Thyroid gland (tissue), 4 donors: ENCODE measurements at regions not wholly inside any gene's neighbourhood (a gene's known extent, or its start where the extent isn't known, plus 50 kb on each side); places are given as distances from the start of the nearest gene placed in this dataset.

Experiments used
- DNase-seq, 2 donors: peaks; one replicate each; pipeline ENCODE4 v3.0.0-alpha.2; 2019
- H3K27ac ChIP-seq, 3 donors: fragments of 200-600 bp; sonication (generic); 1 replicate in 2 of 3; 2 replicates in 1 of 3; pipeline ENCODE4 v1.5.1; 2016 to 2019; ENCODE audit warnings: mild to moderate bottlenecking in 1 of 3, moderate library complexity in 1 of 3
- H3K27me3 ChIP-seq: fragments of 200-600 bp; sonication (generic); one replicate; pipeline ENCODE4 v1.5.1; 2019
- H3K36me3 ChIP-seq, 2 donors: fragments of 200-600 bp; sonication (generic); one replicate each; pipeline ENCODE4 v1.5.1; 2016 to 2019
- H3K4me1 ChIP-seq, 2 donors: fragments of 200-600 bp; sonication (generic); one replicate each; pipeline ENCODE4 v1.5.1; 2017 to 2019
- H3K4me3 ChIP-seq, 3 donors: fragments of 200-600 bp; sonication (generic); replicated peaks in 1 of 3; 1 replicate in 2 of 3; 2 replicates in 1 of 3; pipeline ENCODE4 v1.5.1; 2016; ENCODE audit warnings: mild to moderate bottlenecking in 1 of 3
- H3K9me3 ChIP-seq: fragments of 200-600 bp; sonication (generic); one replicate; pipeline ENCODE4 v1.5.1; 2017
- POLR2A ChIP-seq, 2 donors: fragments of 450-650 bp; IDR thresholded peaks; one replicate each; pipeline ENCODE4 v1.6.1; 2017; ENCODE audit warnings: antibody characterized with exemption in 2 of 2, mild to moderate bottlenecking in 2 of 2, moderate library complexity in 1 of 2
- WGBS, 2 donors: methylation state at CpG; one replicate each; pipeline ENCODE4 v1.1.5; 2017; 5-methylcytosine and 5-hydroxymethylcytosine counted together
- intact Hi-C: fragments of 100-400 bp; cut with DNase I; formaldehyde crosslinking; loops from one replicate; pipeline ENCODE4 v1.15.1; 2023
- TF ChIP-seq, protein P1 (sequence below), 6 experiments: fragments of 200-600 bp in 3 of 6; fragments of 450-650 bp in 3 of 6; sonication (generic) in 3 of 6; IDR thresholded peaks; one replicate each; pipeline ENCODE4 v1.5.1; 2016 to 2019; ENCODE audit warnings: antibody characterized with exemption in 6 of 6, mild to moderate bottlenecking in 2 of 6, inconsistent platforms in 1 of 6, moderate library complexity in 1 of 6

DNA sequence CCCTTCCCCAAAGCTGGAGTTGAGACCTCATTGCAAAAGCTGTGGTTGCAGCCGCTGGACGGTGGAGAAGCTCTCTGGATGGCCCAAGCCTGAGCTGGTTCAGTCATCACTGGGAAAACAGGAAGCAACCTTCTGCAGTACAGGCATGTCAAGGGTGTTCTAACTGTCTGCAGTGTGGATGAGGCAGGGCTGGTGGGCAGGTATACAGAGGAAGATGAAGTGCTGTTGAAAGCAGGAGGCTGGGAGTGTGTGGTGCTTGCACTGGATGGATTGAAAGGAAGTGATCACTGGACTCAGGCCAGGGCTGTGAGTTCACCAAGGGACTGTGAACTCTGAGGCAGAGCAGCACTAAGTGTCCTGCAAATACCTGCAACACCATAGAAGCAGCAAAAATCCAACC, 89.0 kb upstream of the NOX3 start:
- Histone ChIP-seq H3K4me1 (no peaks in the 10 kb centered on the region), H3K4me3 (no peak overlapping the region), H3K27ac (no peak overlapping the region), H3K27me3 (no peaks in the 10 kb centered on the region), H3K36me3 (no peaks in the 10 kb centered on the region), H3K9me3 (no peaks in the 10 kb centered on the region)
- TF ChIP-seq, protein P1, sequence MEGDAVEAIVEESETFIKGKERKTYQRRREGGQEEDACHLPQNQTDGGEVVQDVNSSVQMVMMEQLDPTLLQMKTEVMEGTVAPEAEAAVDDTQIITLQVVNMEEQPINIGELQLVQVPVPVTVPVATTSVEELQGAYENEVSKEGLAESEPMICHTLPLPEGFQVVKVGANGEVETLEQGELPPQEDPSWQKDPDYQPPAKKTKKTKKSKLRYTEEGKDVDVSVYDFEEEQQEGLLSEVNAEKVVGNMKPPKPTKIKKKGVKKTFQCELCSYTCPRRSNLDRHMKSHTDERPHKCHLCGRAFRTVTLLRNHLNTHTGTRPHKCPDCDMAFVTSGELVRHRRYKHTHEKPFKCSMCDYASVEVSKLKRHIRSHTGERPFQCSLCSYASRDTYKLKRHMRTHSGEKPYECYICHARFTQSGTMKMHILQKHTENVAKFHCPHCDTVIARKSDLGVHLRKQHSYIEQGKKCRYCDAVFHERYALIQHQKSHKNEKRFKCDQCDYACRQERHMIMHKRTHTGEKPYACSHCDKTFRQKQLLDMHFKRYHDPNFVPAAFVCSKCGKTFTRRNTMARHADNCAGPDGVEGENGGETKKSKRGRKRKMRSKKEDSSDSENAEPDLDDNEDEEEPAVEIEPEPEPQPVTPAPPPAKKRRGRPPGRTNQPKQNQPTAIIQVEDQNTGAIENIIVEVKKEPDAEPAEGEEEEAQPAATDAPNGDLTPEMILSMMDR (IDR thresholded peaks at IDR 0.05): no peak
- TF ChIP-seq POLR2A (IDR thresholded peaks at IDR 0.05): no peak
- DNase-seq: peak; percentile 30 to 32
- 70 to 71% methylated on average over 2 of the region's 2 CpGs for WGBS, 2 donors
- intact Hi-C loops: no loop called here

DNA sequence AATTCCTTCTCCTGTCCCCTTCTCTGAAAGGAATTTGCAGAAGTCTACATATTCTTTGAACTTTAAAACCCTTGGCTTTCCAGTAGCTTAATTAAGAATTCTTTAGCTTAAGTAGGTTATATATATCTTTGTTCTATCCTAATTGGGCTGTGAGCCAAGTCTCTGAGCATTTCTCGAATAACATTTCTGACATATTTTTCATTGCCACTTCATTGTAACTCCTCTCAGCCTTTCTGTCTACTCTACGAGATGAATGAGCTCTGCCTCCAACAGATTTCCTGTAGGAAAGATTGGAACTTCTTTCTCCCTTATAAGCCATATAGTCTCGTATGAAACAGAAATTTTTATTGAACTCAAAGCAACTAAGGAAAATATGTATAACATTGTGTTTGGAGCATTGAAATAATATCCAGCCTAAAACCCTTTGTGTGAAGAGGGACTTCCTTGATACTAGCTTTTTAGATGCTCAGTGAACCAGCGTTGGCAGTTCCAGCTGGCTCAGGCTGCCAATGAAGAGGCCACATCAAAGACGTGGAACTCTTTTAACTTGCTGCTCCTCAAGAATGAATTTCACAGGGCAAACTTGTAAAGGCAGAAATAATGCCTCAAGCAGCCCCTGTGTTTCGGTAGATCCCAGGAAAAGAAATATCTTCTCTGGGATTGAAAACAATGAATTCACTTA, 87.7 kb upstream of the NOX3 start:
- peak; percentile 29 to 38 for DNase-seq
- TF ChIP-seq POLR2A (IDR thresholded peaks at IDR 0.05): no peak
- TF ChIP-seq, protein P1 (IDR thresholded peaks at IDR 0.05): no peak
- Histone ChIP-seq H3K9me3 (no peaks in the 10 kb centered on the region), H3K4me3 (no peak overlapping the region), H3K27ac (no peak overlapping the region), H3K27me3 (no peaks in the 10 kb centered on the region), H3K36me3 (no peaks in the 10 kb centered on the region), H3K4me1 (no peaks in the 10 kb centered on the region)
- intact Hi-C loops: no loop called here
- 38 to 42% methylated on average over 6 of the region's 6 CpGs for WGBS, 2 donors

DNA sequence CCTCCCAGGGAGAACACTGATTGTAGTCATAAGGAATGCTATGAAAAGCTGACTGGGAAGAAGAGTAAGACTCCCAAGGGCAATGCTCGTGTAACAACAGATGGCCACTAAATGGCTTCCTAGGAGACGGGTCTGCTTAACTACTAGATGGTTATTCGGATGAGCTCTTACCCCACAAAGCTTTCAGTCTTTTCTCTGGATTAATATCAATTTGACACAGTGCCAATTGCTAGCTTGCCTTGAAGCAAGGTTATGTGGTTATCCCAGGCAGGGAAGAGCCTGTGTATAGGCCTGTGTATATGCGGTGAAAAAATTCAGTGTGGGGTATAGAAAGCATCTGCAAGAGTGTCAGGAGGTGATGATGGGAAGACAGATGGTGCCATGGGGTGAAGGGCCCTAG, 86.4 kb upstream of the NOX3 start:
- TF ChIP-seq, protein P1 (IDR thresholded peaks at IDR 0.05): no peak
- no peak for TF ChIP-seq POLR2A (IDR thresholded peaks at IDR 0.05)
- Histone ChIP-seq H3K9me3 (no peaks in the 10 kb centered on the region), H3K4me3 (no peak overlapping the region), H3K27ac (no peak overlapping the region), H3K27me3 (no peaks in the 10 kb centered on the region), H3K36me3 (no peaks in the 10 kb centered on the region), H3K4me1 (no peaks in the 10 kb centered on the region)
- intact Hi-C loops: no loop called here
- WGBS, 2 donors: 90 to 93% methylated on average over 4 of the region's 4 CpGs
- DNase-seq: no peak

DNA sequence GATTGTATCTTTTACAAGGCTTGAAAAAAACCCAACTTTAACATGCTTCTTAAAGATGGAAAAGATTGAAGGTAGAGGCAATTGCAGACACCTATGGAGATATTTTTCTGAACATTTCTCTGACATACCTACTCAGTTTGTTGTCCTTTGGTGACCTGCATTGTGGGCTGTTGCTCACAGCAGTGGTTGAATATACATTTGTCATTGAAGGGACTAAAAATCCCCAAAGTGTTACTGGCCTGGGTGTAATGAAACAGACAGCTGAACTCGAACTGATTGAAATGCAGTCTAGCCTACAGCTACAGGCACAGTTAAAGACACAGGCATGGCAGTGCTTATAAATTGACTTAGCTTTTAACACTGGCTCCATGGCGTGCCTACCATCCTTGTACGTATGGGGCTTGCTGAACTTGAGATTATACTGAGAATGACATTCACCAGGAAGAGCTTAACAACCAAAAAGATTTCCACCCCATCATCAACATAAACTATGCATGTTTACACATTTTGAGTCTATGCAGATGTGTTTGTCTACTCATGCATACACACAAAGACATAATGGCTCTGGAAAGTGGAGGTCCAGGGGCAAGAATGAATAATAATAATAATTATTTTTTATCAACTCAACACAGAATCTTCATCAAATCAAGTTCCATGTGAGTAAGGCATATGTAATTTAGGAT, 83.2 kb upstream of the NOX3 start:
- intact Hi-C loops: no loop called here
- H3K27me3 ChIP-seq: no peaks in the 10 kb centered on the region
- H3K4me3 ChIP-seq: no peak overlapping the region
- no peaks in the 10 kb centered on the region for H3K9me3 ChIP-seq
- H3K4me1 ChIP-seq: no peaks in the 10 kb centered on the region
- 84 to 88% methylated on average over 3 of the region's 3 CpGs for WGBS, 2 donors
- TF ChIP-seq POLR2A (IDR thresholded peaks at IDR 0.05): no peak
- TF ChIP-seq, protein P1 (IDR thresholded peaks at IDR 0.05): no peak
- no peak for DNase-seq
- H3K36me3 ChIP-seq: no peaks in the 10 kb centered on the region
- no peak overlapping the region for H3K27ac ChIP-seq

DNA sequence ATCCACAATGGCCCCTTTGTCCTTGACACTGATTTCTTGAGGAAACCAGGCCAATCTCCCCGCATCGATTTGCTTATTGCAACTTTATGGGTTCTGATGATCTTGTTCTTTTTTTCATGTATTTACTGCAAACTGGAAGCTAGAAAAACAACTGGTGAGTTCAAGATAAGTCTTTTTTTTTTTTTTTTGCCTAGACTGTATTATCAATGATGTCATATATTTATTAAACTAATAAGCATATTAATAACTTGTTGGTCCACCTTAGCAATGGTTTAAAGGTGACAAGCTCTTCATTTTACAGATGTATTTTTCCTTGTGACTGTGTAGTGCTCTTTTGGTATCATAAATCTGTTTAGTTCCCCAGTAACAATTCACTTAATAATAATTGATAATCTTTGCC, 79.0 kb upstream of the NOX3 start:
- TF ChIP-seq, protein P1 (IDR thresholded peaks at IDR 0.05): no peak
- TF ChIP-seq POLR2A (IDR thresholded peaks at IDR 0.05): no peak
- intact Hi-C loops: no loop called here

More for the DNA sequence above, 79.0 kb upstream of the NOX3 start:
- Histone ChIP-seq H3K27ac (no peak overlapping the region), H3K4me3 (no peak overlapping the region), H3K9me3 (no peaks in the 10 kb centered on the region), H3K4me1 (no peaks in the 10 kb centered on the region), H3K27me3 (no peaks in the 10 kb centered on the region), H3K36me3 (no peaks in the 10 kb centered on the region)
- 96 to 99% methylated on average over 2 of the region's 2 CpGs for WGBS, 2 donors
- DNase-seq: no peak
